ENCODE measurements at regions not wholly inside any gene's neighbourhood (a gene's known extent, or its start where the extent isn't known, plus 50 kb on each side); places are given as distances from the start of the nearest gene placed in this dataset.

GRCh38 chr15:94029495-94029894, 201.9 kb upstream of the MCTP2 start:
- TF ChIP-seq POLR2A (IDR thresholded peaks at IDR 0.05), result no peak
- TF ChIP-seq CTCF (IDR thresholded peaks at IDR 0.05), result no peak
